ENCODE measurements at regions not wholly inside any gene's neighbourhood (a gene's known extent, or its start where the extent isn't known, plus 50 kb on each side); places are given as distances from the start of the nearest gene placed in this dataset.

- TF ChIP-seq CTCF (conservative IDR thresholded peaks at IDR 0.05) (no peak), ZFX (IDR thresholded peaks at IDR 0.05) (no peak)
- no peak overlapping the region for H3K27ac ChIP-seq
These were observed 281.3 kb upstream of the ZP4 start for GRCh38 chr1:238171985-238172384.

GRCh38 chr1:238161955-238162354 lies 271.2 kb upstream of the ZP4 start:
- H3K27ac ChIP-seq: no peak overlapping the region
- TF ChIP-seq CTCF (conservative IDR thresholded peaks at IDR 0.05): no peak
- TF ChIP-seq ZFX (IDR thresholded peaks at IDR 0.05): no peak

- TF ChIP-seq ZFX (IDR thresholded peaks at IDR 0.05): no peak
- TF ChIP-seq CTCF (conservative IDR thresholded peaks at IDR 0.05): no peak
- H3K27ac ChIP-seq: no peak overlapping the region
These were observed 263.2 kb upstream of the ZP4 start for GRCh38 chr1:238153939-238154338.

GRCh38 chr1:238153253-238153652 lies 262.5 kb upstream of the ZP4 start:
- no peak overlapping the region for H3K27ac ChIP-seq
- TF ChIP-seq ZFX (IDR thresholded peaks at IDR 0.05): no peak
- no peak for TF ChIP-seq CTCF (conservative IDR thresholded peaks at IDR 0.05)

GRCh38 chr1:238152119-238152518 lies 261.4 kb upstream of the ZP4 start:
- no peak overlapping the region for H3K27ac ChIP-seq
- TF ChIP-seq ZFX (IDR thresholded peaks at IDR 0.05) (no peak), CTCF (conservative IDR thresholded peaks at IDR 0.05) (no peak)

- H3K27ac ChIP-seq: no peak overlapping the region
- no peak for TF ChIP-seq CTCF (conservative IDR thresholded peaks at IDR 0.05)
- TF ChIP-seq ZFX (IDR thresholded peaks at IDR 0.05): no peak
These were observed 252.3 kb upstream of the ZP4 start for GRCh38 chr1:238143038-238143437.

GRCh38 chr1:238141353-238141752 lies 250.6 kb upstream of the ZP4 start:
- TF ChIP-seq ZFX (IDR thresholded peaks at IDR 0.05): no peak
- TF ChIP-seq CTCF (conservative IDR thresholded peaks at IDR 0.05): no peak
- no peak overlapping the region for H3K27ac ChIP-seq
